GM12892 (cell line): ENCODE measurements at regions not wholly inside any gene's neighbourhood (a gene's known extent, or its start where the extent isn't known, plus 50 kb on each side); places are given as distances from the start of the nearest gene placed in this dataset.

Experiments
- POLR2A ChIP-seq: IDR thresholded peaks from 2 replicates; pipeline ENCODE4 v1.6.1; 2011; ENCODE audit warnings: low read depth, low read length, control low read depth
- POLR2AphosphoS5 ChIP-seq: IDR thresholded peaks from 2 replicates; pipeline ENCODE4 v1.6.1; 2011; ENCODE audit warnings: low read depth, low read length, control low read depth
- TAF1 ChIP-seq: IDR thresholded peaks from 2 replicates; pipeline ENCODE4 v1.6.1; 2011; ENCODE audit warnings: low read depth, mild to moderate bottlenecking, control low read depth, low read length, borderline replicate concordance

DNA sequence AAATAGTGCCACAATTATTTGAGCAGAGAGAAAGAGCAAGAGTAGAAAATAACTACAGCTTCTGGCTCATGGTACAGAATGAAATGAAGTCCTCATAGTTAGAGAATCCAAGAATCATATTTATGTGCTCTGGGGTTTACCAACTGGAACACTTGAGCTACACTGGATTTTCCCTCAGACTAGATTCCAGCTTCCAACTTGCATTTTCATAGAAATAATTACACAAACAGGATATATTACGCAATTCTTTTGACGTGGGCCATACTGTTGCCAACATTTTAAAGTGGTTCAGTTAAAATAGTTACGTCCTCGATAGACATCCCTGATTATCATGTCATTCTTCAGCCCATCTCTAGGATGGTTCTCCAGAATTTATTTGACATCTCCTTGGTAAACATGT is 129.2 kb downstream of the ETAA1 start:
- TF ChIP-seq POLR2AphosphoS5 (no peak), TAF1 (no peak), POLR2A (no peak)
